Pulmonary artery endothelial cell (primary cell): ENCODE measurements at regions not wholly inside any gene's neighbourhood (a gene's known extent, or its start where the extent isn't known, plus 50 kb on each side); places are given as distances from the start of the nearest gene placed in this dataset.
"Not testable (repeated sequence)": the region's sequence is repeated elsewhere in the genome, so short reads cannot be mapped to it uniquely, and the experiment has no call there.

ENCODE experiments used
- DNase-seq: peaks from one replicate; pipeline ENCODE4 v3.0.0-alpha.2; 2011; ENCODE audit warnings: low read depth, low spot score

GRCh38 chr11:106552694-106553203, 465.5 kb downstream of the GUCY1A2 start:
- DNase-seq = no peak

DNA sequence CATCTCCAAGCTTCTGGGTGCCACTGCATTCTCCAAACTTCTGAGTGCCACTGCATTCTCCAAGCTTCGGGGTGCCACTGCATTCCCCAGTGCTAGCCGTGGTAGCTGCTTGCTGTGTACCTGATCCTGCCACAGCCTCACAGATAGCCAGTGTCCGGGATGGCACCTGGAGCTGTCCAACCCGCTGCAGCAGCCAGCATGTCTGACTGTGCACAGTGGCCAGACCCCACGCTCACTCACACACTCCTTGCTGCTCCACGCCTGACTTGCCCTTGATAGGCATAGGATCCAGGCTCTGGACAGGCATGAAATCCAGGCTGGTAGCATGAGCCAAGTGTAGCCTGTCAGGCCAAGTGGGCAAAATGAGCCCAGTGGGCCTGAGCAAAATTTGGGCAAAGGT, 465.0 kb downstream of the GUCY1A2 start:
- DNase-seq = no peak

DNA sequence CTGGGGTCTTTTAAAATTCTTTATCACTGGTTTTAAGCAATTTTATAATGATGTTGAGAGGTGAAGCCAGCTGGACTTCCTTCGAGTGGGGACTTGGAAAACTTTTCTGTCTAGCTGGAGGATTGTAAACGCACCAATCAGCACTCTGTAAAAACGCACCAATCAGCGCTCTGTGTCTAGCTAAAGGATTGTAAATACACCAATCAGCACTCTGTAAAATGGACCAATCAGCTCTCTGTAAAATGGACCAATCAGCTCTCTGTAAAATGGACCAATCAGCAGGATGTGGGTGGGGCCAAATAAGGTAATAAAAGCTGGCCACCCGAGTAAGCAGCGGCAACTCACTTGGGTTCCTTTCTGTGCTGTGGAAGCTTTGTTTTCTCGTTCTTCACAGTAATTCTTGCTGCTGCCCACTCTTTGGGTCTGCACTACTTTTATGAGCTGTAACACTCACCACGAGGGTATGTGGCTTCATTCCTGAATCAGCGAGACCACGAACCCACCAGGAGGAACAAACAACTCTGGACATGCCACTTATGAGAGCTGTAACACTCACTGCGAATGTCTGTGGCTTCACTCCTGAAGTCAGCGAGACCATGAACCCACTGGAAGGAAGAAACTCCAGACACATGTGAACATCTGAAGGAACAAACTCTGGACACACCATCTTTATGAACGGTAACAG, 462.6 kb downstream of the GUCY1A2 start:
- DNase-seq = not testable (repeated sequence)

DNA sequence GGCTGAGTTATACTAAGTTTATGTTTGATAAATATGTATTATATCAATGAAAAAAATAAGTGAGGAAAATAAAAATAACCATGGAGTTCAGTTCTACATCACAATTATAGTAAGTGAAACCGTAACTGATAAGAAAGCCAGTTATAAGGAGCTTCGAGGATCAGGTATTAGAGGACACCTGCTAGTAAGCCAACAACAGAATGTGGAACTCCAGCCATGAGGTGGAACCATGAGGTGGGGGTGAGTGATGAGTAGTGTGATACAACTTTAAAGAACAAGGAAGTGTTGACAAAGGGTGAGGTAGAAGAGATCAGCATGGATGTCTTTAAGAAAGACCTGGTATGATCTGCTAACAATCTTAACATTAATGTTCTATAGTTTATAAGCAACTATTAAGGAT, 452.9 kb downstream of the GUCY1A2 start:
- no peak for DNase-seq

DNA sequence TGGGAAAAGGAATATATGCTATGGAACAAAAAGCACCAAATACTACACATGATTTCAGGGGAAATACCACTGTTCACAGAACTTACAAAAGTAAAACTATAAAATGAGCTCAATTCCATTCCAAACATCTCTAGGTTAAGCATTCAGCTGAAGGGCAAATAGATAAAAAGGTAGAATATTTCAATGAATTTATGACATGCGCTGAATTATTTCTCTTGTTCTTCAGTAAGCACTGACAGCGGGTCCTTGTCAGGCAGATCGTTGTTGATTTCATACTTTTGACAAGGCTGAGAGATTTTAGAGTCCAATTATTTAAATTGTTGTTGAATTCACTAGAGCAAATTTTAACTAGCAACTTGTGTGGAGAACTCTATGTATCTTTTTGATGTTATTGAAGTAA, 449.6 kb downstream of the GUCY1A2 start:
- DNase-seq = no peak

DNA sequence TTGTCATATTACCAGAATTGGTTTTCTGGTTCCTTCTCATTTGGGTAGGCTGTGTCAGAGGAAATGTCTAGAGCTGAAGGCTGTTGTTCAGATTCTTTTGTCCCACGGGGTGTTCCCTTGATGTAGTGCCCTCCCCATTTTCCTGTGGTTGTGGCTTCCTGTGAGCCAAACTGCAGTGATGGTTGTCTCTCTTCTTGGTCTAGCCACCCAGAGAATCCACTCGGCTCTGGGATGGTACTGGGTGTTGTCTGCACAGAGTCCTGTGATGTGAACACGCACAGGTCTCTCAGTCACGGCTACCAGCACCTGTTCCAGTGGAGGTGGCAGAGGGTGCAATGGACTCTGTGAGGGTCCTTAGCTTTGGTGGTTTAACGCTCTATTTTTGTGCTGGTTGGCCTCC, 440.9 kb downstream of the GUCY1A2 start:
- DNase-seq = not testable (repeated sequence)

DNA sequence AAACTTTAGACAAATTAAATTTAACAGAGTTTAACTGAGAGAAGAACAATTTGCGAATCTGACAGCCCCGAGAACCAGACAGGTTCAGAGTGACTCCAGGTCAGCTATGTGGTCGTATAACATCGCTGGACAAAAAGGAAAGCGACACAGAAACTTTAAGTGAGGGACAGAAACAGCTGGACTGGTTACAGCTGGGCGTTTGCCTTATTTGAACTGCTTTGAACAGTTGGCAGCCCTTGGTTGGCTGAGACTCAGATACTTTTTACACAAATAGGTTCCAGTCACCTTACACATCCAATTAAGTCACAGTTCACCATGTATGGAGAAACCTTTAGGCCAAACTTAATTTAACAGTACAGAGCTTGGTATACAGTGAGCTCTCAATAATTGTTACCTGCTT, 436.9 kb downstream of the GUCY1A2 start:
- DNase-seq = no peak

DNA sequence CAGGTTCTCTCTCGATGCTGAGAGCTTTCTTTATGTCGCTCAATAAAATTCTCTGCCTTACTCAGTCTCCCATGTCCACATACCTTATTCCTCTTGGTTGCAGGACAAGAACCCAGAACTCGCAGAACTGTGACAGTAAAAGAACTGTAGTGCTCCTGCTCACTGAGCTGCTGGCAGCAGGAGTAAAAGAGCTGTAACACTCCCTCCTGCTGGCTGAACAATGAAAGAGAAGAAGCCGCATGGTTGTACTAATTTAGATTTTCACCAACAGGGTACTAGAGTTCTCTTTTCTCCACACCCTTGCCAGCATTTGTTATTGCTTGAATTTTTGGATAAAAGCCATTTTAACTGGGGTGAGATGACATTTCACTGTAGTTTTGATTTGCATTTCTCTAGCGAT, 433.2 kb downstream of the GUCY1A2 start:
- no peak for DNase-seq

DNA sequence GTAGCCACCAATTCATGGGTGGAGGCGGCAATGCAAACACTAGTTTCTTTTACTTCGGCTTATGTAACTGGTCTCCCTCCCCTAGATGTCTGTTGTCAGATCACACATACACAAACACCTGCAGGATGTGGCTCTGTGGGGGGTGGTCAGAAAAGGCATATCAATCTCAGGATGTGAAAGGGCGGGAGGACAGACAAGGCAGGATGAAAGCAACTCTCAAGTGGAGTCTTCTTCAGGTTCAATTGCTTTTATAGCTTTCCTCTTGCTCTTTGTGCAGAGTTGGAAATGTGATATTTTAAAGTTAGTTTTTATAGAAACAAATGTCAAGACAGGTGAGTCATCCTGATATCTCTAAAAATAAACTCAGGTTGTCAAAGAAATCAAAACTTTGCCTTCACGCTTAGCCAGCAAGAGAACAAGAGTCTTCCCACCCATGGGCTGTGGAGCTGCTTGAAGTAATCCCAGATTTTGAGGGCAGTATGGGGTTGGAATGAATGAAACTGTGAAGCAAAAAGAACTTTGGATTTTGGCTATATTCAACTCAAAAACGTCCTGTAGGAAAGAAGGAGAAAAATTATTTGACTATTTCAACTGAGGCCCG, 423.4 kb downstream of the GUCY1A2 start:
- no peak for DNase-seq

GRCh38 chr11:106601684-106602297, 416.5 kb downstream of the GUCY1A2 start:
- no peak for DNase-seq

DNA sequence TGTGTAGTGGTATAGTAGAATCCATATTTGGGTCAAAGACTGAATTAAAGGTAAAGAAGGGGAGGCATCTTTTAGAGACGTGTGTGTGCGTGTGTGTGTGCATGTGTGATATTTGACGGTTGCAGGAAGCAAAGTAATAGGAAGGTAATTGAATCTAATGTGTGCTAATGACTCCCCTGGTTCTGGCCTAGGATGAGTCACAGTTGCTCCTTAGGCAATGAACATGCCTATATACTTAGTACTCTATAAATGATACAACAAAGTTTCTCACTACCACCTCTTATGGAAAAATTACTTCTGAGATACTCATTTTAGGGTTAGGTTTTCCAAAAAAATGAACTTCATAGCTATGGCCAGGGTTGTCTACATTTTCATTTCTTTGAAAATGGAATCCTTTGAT, 409.6 kb downstream of the GUCY1A2 start:
- DNase-seq = no peak

DNA sequence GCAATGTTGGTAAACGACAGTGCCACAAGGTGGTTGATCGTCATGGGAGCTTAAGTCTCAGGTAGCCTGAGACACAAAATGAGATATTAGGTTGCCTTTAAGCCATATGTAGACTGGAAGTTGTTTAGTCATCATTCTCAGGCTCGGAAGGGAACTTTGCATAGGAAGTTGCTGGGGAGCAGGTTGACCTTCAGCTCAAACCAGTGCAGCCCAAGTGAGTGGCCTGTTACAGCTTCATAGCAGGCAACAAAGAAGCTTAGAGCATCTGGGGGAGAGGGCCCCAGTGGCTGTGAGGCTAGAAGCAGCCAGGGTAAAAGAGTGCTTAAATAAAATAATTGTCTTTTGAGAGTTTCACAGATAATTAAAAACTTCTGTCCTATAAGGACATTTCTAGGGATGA, 404.0 kb downstream of the GUCY1A2 start:
- no peak for DNase-seq

- DNase-seq = no peak
Measured at GRCh38 chr11:106619320-106619990, 398.8 kb downstream of the GUCY1A2 start.

DNA sequence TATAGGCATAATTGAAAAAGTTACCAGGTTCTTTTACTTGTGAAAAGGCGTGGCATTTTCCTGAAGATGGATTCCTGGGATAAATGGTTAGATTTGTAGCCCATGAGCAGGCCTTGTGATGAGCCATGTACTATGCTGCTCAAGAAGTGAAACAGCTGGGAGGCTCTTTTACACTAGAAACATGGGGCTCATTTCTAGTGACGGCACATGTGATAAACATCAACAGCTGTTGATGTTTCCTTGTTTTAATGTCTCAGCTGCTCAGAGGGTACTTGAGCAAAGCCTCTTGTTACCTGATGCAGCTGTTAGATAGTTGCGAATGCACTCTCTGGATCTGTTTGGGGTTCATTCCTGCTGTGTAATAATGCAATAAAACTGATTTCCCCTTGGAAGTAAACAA, 396.8 kb downstream of the GUCY1A2 start:
- DNase-seq = no peak
